Activated CD4-positive, alpha-beta T cell treated with anti-CD3 and anti-CD28 coated beads, Interleukin-2, amount 10 ng/mL, durations not matched to agents 24 days and 14 days (primary cell): ENCODE measurements at regions not wholly inside any gene's neighbourhood (a gene's known extent, or its start where the extent isn't known, plus 50 kb on each side); places are given as distances from the start of the nearest gene placed in this dataset.
A peak's percentile ranks its signal among the peaks of the same experiment; 100 is the strongest.

Experiments
- DNase-seq: peaks from one replicate; pipeline ENCODE4 v3.0.0; 2022
- H3K27ac Mint-ChIP-seq: one replicate; pipeline ENCODE4 v1.8.0; 2022; ENCODE audit warnings: mild to moderate bottlenecking, mixed read lengths
- H3K27me3 Mint-ChIP-seq: one replicate; pipeline ENCODE4 v1.8.0; 2022; ENCODE audit warnings: mixed read lengths
- H3K36me3 Mint-ChIP-seq: one replicate; pipeline ENCODE4 v1.8.0; 2022; ENCODE audit warnings: low read depth, mild to moderate bottlenecking, mixed read lengths
- H3K4me1 Mint-ChIP-seq: one replicate; pipeline ENCODE4 v1.8.0; 2021; ENCODE audit warnings: mixed read lengths
- H3K4me3 Mint-ChIP-seq: one replicate; pipeline ENCODE4 v1.8.0; 2022; ENCODE audit warnings: mild to moderate bottlenecking, moderate library complexity, mixed read lengths
- H3K9me3 Mint-ChIP-seq: one replicate; pipeline ENCODE4 v1.8.0; 2021; ENCODE audit warnings: mixed read lengths
- intact Hi-C: fragments of 100-400 bp; cut with micrococcal nuclease; formaldehyde crosslinking; loops from one replicate; pipeline ENCODE4 v1.15.1; 2023

DNA sequence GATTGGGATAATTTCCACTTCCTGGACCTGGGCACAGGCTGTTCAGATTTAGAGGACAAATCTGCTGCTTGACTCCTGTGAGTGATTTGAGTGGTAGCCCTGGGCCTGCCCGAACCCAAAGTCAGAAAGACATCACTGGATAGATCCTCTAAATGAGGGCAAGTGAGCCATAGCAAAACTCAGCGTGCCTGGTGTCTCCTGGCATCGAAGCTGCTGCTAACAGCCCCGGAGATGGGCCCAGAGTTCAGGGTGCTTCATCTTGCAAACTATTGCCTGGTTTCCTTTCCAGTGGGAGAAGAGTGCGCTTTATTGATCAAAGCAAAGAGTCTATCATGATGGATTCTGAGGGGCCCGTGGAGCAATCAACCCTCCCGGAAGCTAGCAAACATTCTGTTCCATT lies 153.1 kb upstream of the KLHL29 start:
- Mint-ChIP-seq H3K4me1 (no peaks in the 10 kb centered on the region), H3K9me3 (no peaks in the 10 kb centered on the region), H3K36me3 (no peaks in the 10 kb centered on the region), H3K4me3 (no peak overlapping the region), H3K27ac (no peak overlapping the region), H3K27me3 (peaks cover 2% of the 10 kb centered on the region)
- intact Hi-C loops = no loop called here
- DNase-seq = no peak

DNA sequence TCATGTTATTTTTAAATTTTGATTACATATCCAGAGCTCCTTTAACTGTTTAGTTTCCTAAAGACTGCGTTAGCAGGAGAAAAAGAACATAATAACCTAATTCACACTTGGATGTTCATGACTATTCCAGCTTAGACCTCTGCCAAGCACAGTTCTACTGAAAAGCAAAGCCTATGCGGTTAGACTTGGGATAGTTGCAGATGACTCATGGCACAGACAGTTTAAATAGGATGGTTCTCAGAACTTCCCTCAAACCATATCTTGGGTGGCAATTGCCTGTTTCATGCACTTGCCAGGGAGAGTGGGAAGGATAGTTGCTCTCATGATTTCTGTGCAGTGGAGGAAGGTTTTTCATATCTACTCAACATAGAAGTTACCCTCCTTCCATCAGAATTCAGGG lies 149.7 kb upstream of the KLHL29 start:
- Mint-ChIP-seq H3K27me3 (peaks cover 2% of the 10 kb centered on the region), H3K4me1 (no peaks in the 10 kb centered on the region), H3K9me3 (no peaks in the 10 kb centered on the region), H3K36me3 (no peaks in the 10 kb centered on the region), H3K4me3 (no peak overlapping the region), H3K27ac (no peak overlapping the region)
- DNase-seq = peak; percentile 20
- intact Hi-C loops = no loop called here

DNA sequence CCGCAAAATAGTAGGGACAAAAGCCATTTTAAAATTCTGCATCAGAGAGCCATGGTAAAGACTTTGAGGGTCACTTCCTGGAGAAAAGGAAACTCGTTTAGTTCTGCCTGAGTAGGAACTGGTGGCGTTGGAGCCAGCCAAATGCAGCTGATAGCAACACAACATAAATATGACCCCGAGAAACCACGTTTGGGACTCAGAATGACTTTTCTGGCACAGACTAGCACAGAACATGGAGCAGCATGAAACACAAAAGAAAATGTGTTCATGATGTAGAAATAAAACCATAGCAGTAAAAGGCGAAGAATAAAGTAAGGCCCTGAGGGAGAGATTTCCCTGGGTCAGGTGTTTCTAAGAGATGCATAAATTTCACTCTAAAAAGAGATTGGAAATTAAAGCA lies 149.2 kb upstream of the KLHL29 start:
- DNase-seq = peak; percentile 20
- Mint-ChIP-seq H3K27me3 (peaks cover 2% of the 10 kb centered on the region), H3K4me1 (no peaks in the 10 kb centered on the region), H3K36me3 (no peaks in the 10 kb centered on the region), H3K9me3 (no peaks in the 10 kb centered on the region), H3K4me3 (no peak overlapping the region), H3K27ac (no peak overlapping the region)
- intact Hi-C loops = no loop called here

DNA sequence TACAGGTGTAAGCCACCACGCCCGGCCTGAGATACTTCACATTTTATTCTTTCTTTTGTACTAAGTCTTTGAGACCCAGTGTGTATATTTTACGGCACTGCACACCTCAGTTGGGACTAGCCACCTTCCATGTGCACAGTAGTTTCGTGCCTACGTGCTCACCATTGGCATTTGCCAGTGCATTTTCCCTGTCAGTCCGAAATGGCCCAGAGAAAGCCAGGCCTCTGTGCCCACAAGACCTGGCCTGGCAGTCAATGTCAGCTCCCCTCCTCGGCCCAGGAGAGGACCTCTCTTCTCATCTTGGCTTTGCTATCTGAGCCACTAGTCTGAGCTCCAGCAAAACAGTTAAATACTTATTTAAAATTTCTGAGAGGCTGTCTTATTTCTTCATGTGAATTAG lies 147.8 kb upstream of the KLHL29 start:
- Mint-ChIP-seq H3K4me1 (no peaks in the 10 kb centered on the region), H3K27me3 (peaks cover 2% of the 10 kb centered on the region), H3K36me3 (no peaks in the 10 kb centered on the region), H3K4me3 (no peak overlapping the region), H3K27ac (no peak overlapping the region), H3K9me3 (no peaks in the 10 kb centered on the region)
- peak; percentile 27 for DNase-seq
- intact Hi-C loops = no loop called here

DNA sequence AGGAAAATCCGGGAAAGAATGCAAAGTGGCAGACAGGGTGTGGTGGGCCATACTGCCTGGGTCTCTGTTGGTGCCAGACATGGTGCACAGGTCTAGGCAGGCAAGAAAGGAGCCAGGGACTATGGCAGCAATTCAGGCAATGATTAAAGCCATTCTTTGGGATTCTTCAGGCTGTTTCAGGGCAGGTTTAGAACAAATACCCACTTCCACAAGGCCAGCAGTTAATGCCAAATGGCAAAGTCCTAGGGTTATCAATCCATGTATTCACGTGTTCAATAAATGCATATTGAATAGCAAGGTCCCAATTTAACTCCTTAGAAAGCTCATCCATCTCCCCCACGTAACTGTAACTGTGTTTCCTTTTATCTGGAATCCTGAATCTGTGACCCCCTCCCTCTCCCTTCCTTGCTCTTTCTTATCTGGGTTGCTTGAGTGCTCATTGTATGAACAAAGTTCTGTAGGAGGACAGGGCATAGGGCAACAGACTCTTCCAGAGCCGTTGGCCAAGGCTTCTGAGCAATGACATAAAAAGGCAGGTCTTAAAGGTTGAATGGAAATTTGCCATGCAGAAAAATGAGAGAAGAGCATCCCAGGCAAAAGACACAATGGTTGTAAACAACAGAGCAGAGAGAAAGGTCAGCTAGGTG lies 146.8 kb upstream of the KLHL29 start:
- intact Hi-C loops = no loop called here
- H3K27ac Mint-ChIP-seq = no peak overlapping the region
- no peaks in the 10 kb centered on the region for H3K27me3 Mint-ChIP-seq
- H3K36me3 Mint-ChIP-seq = no peaks in the 10 kb centered on the region
- H3K4me1 Mint-ChIP-seq = no peaks in the 10 kb centered on the region
- no peaks in the 10 kb centered on the region for H3K9me3 Mint-ChIP-seq
- no peak overlapping the region for H3K4me3 Mint-ChIP-seq
- DNase-seq = peak; percentile 30

DNA sequence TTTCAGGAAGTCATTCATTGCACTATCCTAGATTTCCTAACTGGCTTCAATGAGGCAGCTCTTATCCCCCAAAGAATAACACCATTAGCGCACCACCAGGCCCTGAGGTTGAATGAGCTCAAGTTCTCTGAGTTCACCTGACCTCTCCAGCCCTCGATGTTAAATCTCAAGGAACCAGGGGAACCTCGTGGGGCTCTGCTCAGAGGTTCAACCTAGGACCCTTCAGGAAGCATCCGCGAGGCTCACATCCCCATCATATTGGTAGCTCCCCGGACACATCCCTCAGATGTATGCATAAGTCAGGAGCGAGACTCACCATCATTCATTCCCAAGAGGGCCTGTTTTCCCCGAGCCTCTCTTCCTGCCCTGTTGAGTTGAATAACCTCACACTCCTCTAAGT lies 145.6 kb upstream of the KLHL29 start:
- no peak overlapping the region for H3K4me3 Mint-ChIP-seq
- H3K27ac Mint-ChIP-seq = no peak overlapping the region
- intact Hi-C loops = no loop called here
- no peaks in the 10 kb centered on the region for H3K36me3 Mint-ChIP-seq
- no peaks in the 10 kb centered on the region for H3K4me1 Mint-ChIP-seq
- H3K9me3 Mint-ChIP-seq = no peaks in the 10 kb centered on the region
- H3K27me3 Mint-ChIP-seq = no peaks in the 10 kb centered on the region
- peak; percentile 20 for DNase-seq

DNA sequence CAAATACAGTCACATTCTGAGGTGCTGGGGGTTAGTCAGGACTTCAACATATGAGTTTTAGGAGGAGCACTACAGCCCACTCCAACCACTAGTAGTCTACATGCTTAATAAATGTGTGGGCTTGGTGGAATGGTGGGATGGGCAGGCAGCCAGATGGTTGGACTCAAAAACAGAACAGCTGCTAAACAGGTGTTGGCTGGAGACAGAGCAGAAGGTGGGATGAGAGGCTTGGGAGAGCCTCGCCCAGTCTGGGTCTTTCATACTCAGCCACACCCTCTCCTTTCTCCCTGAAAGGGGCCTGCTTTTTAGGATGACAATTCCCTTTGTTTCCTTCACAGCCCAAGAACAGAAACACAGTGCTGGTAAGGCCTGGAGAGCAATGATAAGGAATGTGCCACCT lies 143.9 kb upstream of the KLHL29 start:
- Mint-ChIP-seq H3K4me3 (no peak overlapping the region), H3K9me3 (no peaks in the 10 kb centered on the region), H3K4me1 (no peaks in the 10 kb centered on the region), H3K27ac (no peak overlapping the region), H3K27me3 (no peaks in the 10 kb centered on the region), H3K36me3 (no peaks in the 10 kb centered on the region)
- DNase-seq = peak; percentile 26
- intact Hi-C loops = no loop called here

DNA sequence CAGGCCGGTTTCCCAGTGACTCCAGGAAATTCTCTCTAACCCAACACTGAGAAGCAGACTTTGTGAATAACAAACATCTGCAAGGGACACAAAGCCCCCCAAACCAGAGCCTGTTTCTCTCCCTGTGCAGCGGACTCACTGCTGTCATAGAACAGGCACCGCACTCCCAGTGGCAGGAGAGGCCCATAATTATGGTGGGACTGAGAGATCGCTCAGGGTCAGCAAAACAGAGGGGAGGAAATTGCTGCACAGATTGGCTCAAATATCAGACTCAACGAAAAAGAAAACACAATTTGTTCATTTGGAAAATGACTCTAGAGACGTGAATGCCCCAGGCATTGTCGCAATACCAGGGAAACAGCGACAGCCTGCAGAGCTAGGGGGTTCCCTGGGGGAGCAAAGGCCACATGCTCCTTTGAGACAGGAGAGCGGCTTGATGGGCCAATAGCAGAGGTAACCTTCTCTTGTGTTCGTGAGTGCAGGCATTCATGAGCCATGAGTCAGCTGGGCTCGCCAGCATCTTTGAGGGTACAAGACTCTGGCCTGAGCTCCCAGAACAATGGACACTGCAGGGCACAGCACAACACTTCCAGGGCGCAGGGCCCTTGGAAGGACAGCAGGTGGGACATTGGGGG lies 143.3 kb upstream of the KLHL29 start:
- H3K9me3 Mint-ChIP-seq = no peaks in the 10 kb centered on the region
- intact Hi-C loops = no loop called here
- no peak overlapping the region for H3K4me3 Mint-ChIP-seq
- peak; percentile 34 for DNase-seq
- H3K4me1 Mint-ChIP-seq = no peaks in the 10 kb centered on the region
- no peaks in the 10 kb centered on the region for H3K27me3 Mint-ChIP-seq
- H3K27ac Mint-ChIP-seq = no peak overlapping the region
- no peaks in the 10 kb centered on the region for H3K36me3 Mint-ChIP-seq

DNA sequence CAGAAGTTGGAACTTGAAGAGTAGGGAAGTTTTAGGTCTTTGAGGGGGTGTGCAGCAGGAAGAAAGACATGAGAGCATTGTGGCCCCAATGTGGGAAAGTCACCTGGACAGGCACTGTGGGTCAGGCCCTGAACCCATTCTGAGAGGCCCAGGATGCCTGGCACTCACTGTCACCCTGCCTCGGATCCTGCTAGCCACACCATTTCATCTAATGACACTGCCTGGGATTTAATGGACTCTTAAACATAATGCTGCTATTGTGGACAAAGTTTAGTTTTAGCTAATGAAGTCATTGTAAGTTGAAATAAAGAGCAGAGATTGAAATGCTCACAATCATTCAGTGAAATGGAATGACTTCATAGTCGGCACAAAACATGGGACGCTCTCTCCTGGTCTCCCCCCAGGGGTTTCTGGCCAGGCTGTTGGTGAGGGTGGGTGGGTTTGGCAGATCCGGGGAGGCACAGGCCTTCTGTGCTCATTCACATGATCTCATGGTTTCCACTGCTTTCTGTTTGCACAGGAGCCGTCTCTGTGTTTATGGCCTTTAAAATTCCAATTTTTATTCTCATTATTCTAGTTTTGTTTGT lies 141.8 kb upstream of the KLHL29 start:
- no peaks in the 10 kb centered on the region for H3K4me1 Mint-ChIP-seq
- H3K4me3 Mint-ChIP-seq = no peak overlapping the region
- no peaks in the 10 kb centered on the region for H3K36me3 Mint-ChIP-seq
- DNase-seq = peak; percentile 20
- H3K9me3 Mint-ChIP-seq = no peaks in the 10 kb centered on the region
- no peaks in the 10 kb centered on the region for H3K27me3 Mint-ChIP-seq
- no peak overlapping the region for H3K27ac Mint-ChIP-seq
- intact Hi-C loops = no loop called here

DNA sequence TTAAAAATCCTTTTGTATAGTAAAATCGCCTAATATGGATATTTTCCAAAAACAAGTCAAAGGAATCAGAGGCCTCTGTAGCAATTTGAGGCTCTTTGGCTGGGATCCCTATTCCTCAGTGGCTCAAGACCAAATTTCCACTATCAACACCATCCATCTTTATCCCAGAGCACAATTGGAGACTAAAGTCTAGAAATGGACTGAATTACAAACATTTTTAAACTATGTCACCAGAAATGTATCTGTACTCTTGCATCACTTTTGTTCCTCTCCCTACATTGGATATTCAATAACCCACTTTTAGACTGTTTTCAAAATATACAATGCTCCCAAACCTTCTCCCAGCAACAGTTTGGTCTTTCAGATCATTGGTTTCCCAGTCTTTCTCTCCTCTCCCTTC lies 140.4 kb upstream of the KLHL29 start:
- no peak overlapping the region for H3K27ac Mint-ChIP-seq
- H3K36me3 Mint-ChIP-seq = no peaks in the 10 kb centered on the region
- DNase-seq = no peak
- H3K4me3 Mint-ChIP-seq = no peak overlapping the region
- H3K9me3 Mint-ChIP-seq = no peaks in the 10 kb centered on the region
- no peaks in the 10 kb centered on the region for H3K4me1 Mint-ChIP-seq
- intact Hi-C loops = no loop called here
- H3K27me3 Mint-ChIP-seq = no peaks in the 10 kb centered on the region

DNA sequence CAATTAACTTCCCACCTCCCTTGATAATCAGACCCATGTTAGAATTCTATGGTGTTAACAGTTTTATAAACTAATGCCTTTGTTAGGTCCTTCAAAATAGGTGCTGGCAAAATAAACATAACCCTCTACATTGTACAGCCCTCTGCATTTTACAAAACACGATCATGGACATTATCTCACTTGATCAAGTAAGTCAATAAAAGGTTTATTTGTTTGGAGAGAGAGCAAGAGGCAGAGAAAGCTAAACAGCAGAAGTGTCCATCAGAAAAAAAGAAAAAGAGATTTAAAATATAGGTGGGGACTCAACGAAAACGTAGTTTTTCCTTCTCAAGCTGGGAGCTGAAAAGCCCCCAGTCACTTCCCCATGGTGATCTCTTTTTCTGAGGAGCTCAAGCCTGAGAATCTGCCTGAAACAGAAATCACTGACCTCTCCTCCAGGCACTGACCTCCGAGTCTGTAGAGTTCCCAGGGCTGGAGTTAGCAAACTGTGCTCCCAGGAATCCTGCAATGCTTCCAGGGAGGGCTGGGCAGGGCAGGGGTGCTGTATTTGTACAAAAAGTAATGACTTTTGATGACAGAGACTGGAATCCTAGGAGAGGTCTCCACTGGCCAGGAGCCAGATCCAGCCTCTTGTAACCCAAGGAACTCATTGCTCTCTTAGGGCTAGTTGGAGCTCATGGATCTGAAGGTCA lies 137.8 kb upstream of the KLHL29 start:
- Mint-ChIP-seq H3K27ac (no peak overlapping the region), H3K4me1 (no peaks in the 10 kb centered on the region), H3K27me3 (no peaks in the 10 kb centered on the region), H3K36me3 (no peaks in the 10 kb centered on the region), H3K9me3 (no peaks in the 10 kb centered on the region), H3K4me3 (no peak overlapping the region)
- intact Hi-C loops = no loop called here
- no peak for DNase-seq

DNA sequence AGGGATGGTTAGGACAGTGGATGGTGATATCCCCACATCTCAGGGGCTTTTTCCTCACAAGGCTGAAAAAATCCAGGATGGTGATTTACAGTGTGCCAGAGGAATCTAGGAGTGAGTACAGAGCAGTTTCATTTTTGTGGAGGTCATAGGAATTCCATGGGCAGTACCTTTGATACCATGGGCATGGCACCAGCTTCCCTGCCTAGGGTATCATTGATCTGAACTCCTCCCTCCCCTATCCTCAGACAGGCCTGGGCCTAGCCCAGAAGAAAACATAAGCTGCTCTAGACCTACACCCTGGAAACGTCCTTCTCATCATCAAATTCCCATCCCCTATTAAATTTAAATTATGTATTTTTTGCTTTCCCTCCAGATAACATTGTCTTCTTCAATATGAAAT lies 136.3 kb upstream of the KLHL29 start:
- intact Hi-C loops = no loop called here
- no peak for DNase-seq
- H3K36me3 Mint-ChIP-seq = no peaks in the 10 kb centered on the region
- H3K4me1 Mint-ChIP-seq = no peaks in the 10 kb centered on the region
- no peaks in the 10 kb centered on the region for H3K9me3 Mint-ChIP-seq
- no peak overlapping the region for H3K4me3 Mint-ChIP-seq
- no peak overlapping the region for H3K27ac Mint-ChIP-seq
- peaks cover 2% of the 10 kb centered on the region for H3K27me3 Mint-ChIP-seq

DNA sequence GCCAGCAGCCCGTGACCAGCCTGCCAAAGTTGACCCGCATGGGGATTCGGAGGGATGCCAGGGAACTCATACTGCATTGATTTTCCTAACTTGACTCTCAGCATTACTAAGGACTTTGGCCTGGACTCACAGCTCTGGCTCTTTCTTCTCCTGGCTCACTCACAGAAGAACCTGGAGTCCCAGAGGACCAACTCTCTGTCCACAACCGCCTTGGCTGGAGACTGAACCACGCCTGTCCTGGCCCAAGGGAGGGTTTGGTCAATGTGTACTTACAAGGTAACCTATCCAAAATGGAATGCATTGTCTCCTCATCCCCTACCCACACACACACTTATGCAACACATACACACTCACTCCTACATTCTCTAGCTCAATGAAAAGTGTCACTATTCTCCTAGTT lies 135.6 kb upstream of the KLHL29 start:
- H3K4me3 Mint-ChIP-seq = no peak overlapping the region
- intact Hi-C loops = no loop called here
- no peaks in the 10 kb centered on the region for H3K9me3 Mint-ChIP-seq
- no peak overlapping the region for H3K27ac Mint-ChIP-seq
- no peaks in the 10 kb centered on the region for H3K36me3 Mint-ChIP-seq
- peaks cover 5% of the 10 kb centered on the region for H3K27me3 Mint-ChIP-seq
- DNase-seq = no peak
- H3K4me1 Mint-ChIP-seq = no peaks in the 10 kb centered on the region

DNA sequence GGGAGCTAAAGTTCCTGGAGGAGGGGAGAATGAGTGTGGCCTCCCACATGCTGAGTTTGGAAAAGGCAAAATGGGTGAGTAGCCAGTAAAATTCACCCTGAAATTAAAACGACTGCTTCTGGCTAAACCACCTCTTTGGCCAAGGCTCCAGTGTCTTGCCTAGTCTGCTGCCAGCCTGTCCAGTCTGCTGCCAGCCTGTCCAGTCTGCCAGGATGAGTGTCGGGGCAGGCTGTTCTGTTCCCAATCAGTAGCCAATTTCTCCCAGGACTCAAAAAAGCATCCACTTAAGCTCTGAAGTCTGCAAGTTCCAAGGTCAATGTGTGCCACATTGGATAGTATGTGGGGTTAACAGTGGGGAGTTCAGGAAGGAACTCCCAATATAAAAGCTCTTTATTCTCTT lies 134.6 kb upstream of the KLHL29 start:
- no peak overlapping the region for H3K27ac Mint-ChIP-seq
- no peak overlapping the region for H3K4me3 Mint-ChIP-seq
- H3K4me1 Mint-ChIP-seq = no peaks in the 10 kb centered on the region
- intact Hi-C loops = no loop called here
- H3K9me3 Mint-ChIP-seq = no peaks in the 10 kb centered on the region
- no peak for DNase-seq
- H3K27me3 Mint-ChIP-seq = peaks cover 6% of the 10 kb centered on the region
- no peaks in the 10 kb centered on the region for H3K36me3 Mint-ChIP-seq
